GM12891 (cell line): ENCODE measurements at regions not wholly inside any gene's neighbourhood (a gene's known extent, or its start where the extent isn't known, plus 50 kb on each side); places are given as distances from the start of the nearest gene placed in this dataset.

Experiments
- DNase-seq: peaks from one replicate; pipeline ENCODE4 v3.0.0; 2011; ENCODE audit warnings: low spot score; ENCODE audit not compliant: insufficient read length
- FAIRE-seq: peaks from 2 replicates; lab custom pipeline; 2011; peaks lifted over from hg19 to GRCh38; lab: Jason Lieb, UNC
- PAX5 ChIP-seq: IDR thresholded peaks from 2 replicates; pipeline ENCODE4 v1.6.1; 2011; ENCODE audit warnings: low read length, moderate library complexity, mild to moderate bottlenecking; ENCODE audit not compliant: insufficient read depth, severe bottlenecking
- POLR2A ChIP-seq: IDR thresholded peaks from 2 replicates; pipeline ENCODE4 v1.6.1; 2011; ENCODE audit warnings: low read depth, low read length, control low read depth
- POLR2AphosphoS5 ChIP-seq: IDR thresholded peaks from 2 replicates; pipeline ENCODE4 v1.6.1; 2011; ENCODE audit warnings: low read depth, low read length, control low read depth
- POU2F2 ChIP-seq: IDR thresholded peaks from 2 replicates; pipeline ENCODE4 v1.6.1; 2011; ENCODE audit warnings: low read depth, mild to moderate bottlenecking, control low read depth, low read length, moderate library complexity
- SPI1 ChIP-seq: IDR thresholded peaks from 2 replicates; pipeline ENCODE4 v1.6.1; 2011; ENCODE audit warnings: low read depth, low read length, control low read depth
- TAF1 ChIP-seq: IDR thresholded peaks from 2 replicates; pipeline ENCODE4 v1.6.1; 2011; ENCODE audit warnings: low read depth, low read length, control low read depth

- no peak for TF ChIP-seq POU2F2
- no peak for TF ChIP-seq SPI1
- no peak for TF ChIP-seq POLR2AphosphoS5
- no peak for TF ChIP-seq PAX5
- TF ChIP-seq POLR2A: no peak
- no peak for TF ChIP-seq TAF1
- FAIRE-seq: no peak
- no peak for DNase-seq
Observed at GRCh38 chr4:135548711-135549110, 1347.1 kb upstream of the PABPC4L start.

GRCh38 chr4:135545616-135546317 is 1344.2 kb upstream of the PABPC4L start:
- TF ChIP-seq POLR2A (no peak), PAX5 (no peak), SPI1 (no peak), POLR2AphosphoS5 (no peak), TAF1 (no peak), POU2F2 (no peak)
- FAIRE-seq (no peak), DNase-seq (no peak)

DNA sequence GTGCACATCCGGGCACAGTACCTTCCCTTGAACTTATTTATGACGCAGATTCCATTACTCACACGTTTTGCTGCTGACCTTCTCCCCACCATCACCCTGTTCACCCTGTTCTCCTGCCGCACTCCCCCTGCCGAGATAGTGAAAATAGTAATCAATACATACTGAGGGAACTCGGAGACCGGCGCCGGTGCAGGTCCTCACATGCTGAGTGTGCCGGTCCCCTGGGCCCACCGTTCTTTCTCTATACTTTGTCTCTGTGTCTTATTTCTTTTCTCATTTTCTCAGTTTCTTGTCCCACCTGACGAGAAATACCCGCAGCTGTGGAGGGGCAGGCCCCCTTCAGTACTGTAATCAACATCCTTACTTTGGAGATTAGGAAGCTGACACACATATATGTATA is 1337.1 kb upstream of the PABPC4L start:
- FAIRE-seq (no peak), DNase-seq (no peak)
- TF ChIP-seq POLR2A (no peak), POLR2AphosphoS5 (no peak), TAF1 (no peak), SPI1 (no peak), POU2F2 (no peak), PAX5 (no peak)

DNA sequence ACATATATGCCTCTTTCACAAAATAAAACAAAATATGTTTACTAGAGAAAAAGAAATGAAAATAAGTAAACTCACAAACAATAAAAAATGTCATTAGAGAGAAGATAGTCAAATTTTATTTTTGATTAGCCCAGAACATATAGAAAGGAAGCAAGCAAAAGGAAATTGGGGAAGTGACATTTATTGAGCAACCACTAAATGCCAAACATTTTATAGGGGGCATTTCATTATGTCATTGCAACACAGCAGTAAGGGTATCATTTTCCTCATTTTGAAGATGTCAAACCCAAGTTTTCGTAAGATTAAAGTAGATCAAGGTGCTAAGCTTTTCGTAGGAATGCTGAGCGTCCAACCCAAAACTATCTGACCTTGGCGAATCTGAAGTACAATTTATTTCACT is 1331.5 kb upstream of the PABPC4L start:
- TF ChIP-seq PAX5: no peak
- no peak for TF ChIP-seq TAF1
- DNase-seq: no peak
- FAIRE-seq: no peak

DNA sequence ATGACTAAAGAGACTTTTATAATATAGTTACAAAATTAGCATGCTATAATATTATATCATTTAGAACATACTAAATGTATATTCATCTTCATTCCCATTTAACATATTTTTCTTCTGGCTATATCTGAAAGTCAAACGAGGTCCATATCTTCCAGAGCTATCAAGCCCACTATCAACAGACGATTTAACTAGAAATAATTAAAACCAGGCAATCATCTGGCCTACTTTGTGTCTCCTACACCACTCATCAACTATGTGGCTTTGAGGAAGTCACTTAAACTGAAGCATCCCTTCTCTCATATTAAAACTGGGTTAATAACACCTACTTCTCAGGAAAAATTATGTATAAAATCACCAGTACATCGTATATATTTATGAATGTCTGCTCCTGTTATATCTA is 1330.5 kb upstream of the PABPC4L start:
- DNase-seq: no peak
- FAIRE-seq: no peak
- no peak for TF ChIP-seq PAX5
- TF ChIP-seq POLR2AphosphoS5: no peak
- no peak for TF ChIP-seq POU2F2
- no peak for TF ChIP-seq TAF1
- TF ChIP-seq SPI1: no peak
- TF ChIP-seq POLR2A: no peak

DNA sequence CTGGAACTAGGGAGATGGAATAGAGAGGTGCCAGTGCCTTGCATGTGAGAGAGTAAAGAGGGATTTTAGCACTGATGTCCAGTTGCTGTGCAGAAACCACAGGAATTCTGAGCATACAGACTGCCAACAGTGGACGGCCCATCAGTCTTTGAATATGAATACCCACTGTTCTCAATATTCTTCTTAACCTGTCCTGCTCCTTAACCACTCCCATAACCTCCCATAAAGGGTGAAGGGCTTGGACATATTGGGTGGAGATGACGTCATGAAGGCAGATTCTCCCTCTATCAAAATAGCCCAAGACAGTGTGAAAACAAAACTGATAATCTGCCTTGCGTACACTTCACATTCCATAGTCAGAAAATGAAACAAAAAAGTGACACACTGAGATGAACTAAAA is 1313.7 kb upstream of the PABPC4L start:
- FAIRE-seq: no peak
- DNase-seq: no peak
- TF ChIP-seq POLR2AphosphoS5 (no peak), POU2F2 (no peak), POLR2A (no peak), TAF1 (no peak), SPI1 (no peak), PAX5 (no peak)

- DNase-seq (no peak), FAIRE-seq (no peak)
- no peak for TF ChIP-seq POLR2AphosphoS5
- TF ChIP-seq PAX5: no peak
- TF ChIP-seq POU2F2: no peak
- no peak for TF ChIP-seq SPI1
- TF ChIP-seq POLR2A: no peak
- no peak for TF ChIP-seq TAF1
Observed at GRCh38 chr4:135510582-135510981, 1309.0 kb upstream of the PABPC4L start.

GRCh38 chr4:135508006-135508714 is 1306.6 kb upstream of the PABPC4L start:
- FAIRE-seq (no peak), DNase-seq (no peak)
- no peak for TF ChIP-seq POLR2A
- TF ChIP-seq PAX5: no peak
- TF ChIP-seq POU2F2: no peak
- no peak for TF ChIP-seq POLR2AphosphoS5
- no peak for TF ChIP-seq SPI1
- TF ChIP-seq TAF1: no peak

- DNase-seq (no peak), FAIRE-seq (no peak)
- no peak for TF ChIP-seq POU2F2
- no peak for TF ChIP-seq POLR2A
- no peak for TF ChIP-seq SPI1
- no peak for TF ChIP-seq TAF1
- TF ChIP-seq POLR2AphosphoS5: no peak
- no peak for TF ChIP-seq PAX5
Observed at GRCh38 chr4:135497563-135498152, 1296.1 kb upstream of the PABPC4L start.
